K562 (cell line): ENCODE measurements at regions not wholly inside any gene's neighbourhood (a gene's known extent, or its start where the extent isn't known, plus 50 kb on each side); places are given as distances from the start of the nearest gene placed in this dataset.

Experiments used
- ATAC-seq: fragments of 200-7000 bp; cut with Tn5 transposase; 3 replicates; pipeline ENCODE4 v1.9.1; 2020; ENCODE audit warnings: moderate library complexity
- BruUV-seq: library from RNA; stranded (reverse); fragments of 400-500 nt; replicated peaks from 2 replicates; lab custom pipeline; 2021; lab: Mats Ljungman, UMichigan
- CTCF ChIA-PET: fragments of 300-600 bp; formaldehyde crosslinking; extraction: SDS; loops from one replicate; lab custom pipeline; 2021; ENCODE audit warnings: low intra/inter-chr PET ratio; lab: Yijun Ruan, JAX
- POLR2A ChIA-PET: fragments of 300-600, 350-650 bp; sonication (Branson Sonifier 250); formaldehyde crosslinking; extraction: SDS; loops from one replicate; lab custom pipeline; 2021; ENCODE audit warnings: antibody characterized with exemption, inconsistent platforms; lab: Yijun Ruan, JAX
- DNase-seq, 4 experiments: peaks; one replicate each; pipeline versions ENCODE4 v3.0.0 to v3.0.0-alpha.2; 2011 to 2018; ENCODE audit warnings: low spot score in 3 of 4, mixed read lengths in 3 of 4; ENCODE audit errors: extremely low read depth in 1 of 4
- FAIRE-seq: peaks from 2 replicates; lab custom pipeline; 2011; peaks lifted over from hg19 to GRCh38; lab: Jason Lieb, UNC
- H2AFZ ChIP-seq: 2 replicates; pipeline ENCODE4 v1.6.0; 2011; ENCODE audit warnings: low read depth, low read length, control low read depth, inconsistent platforms
- H3K27ac ChIP-seq: fragments of 200-600 bp; 3 replicates; pipeline ENCODE4 v1.8.0; 2011; ENCODE audit warnings: low read depth, mild to moderate bottlenecking, control low read depth, inconsistent platforms, low read length, moderate library complexity, mixed read lengths; ENCODE audit errors: extremely low read depth
- H3K27me3 ChIP-seq, 2 experiments: fragments of 300-600 bp in 1 of 2; 2 replicates in 1 of 2; 3 replicates in 1 of 2; pipeline versions ENCODE4 v1.6.0 to v1.8.0; 2011; ENCODE audit warnings: inconsistent platforms in 2 of 2, low read length in 2 of 2, mild to moderate bottlenecking in 1 of 2, mixed read lengths in 1 of 2, moderate library complexity in 1 of 2; ENCODE audit not compliant: control insufficient read depth in 2 of 2, insufficient read depth in 2 of 2
- H3K36me3 ChIP-seq: fragments of 300-600 bp; 3 replicates; pipeline ENCODE4 v1.8.0; 2011; ENCODE audit warnings: mild to moderate bottlenecking, low read length, inconsistent platforms; ENCODE audit not compliant: control insufficient read depth, insufficient read depth
- H3K4me1 ChIP-seq, 2 experiments: fragments of 200-600 bp in 1 of 2; replicated peaks in 1 of 2; 2 replicates in 1 of 2; 3 replicates in 1 of 2; pipeline versions ENCODE4 v1.5.1 to v1.8.0; 2011; ENCODE audit warnings: inconsistent platforms in 2 of 2, low read length in 2 of 2, mild to moderate bottlenecking in 1 of 2, mixed read lengths in 1 of 2, moderate library complexity in 1 of 2; ENCODE audit not compliant: control insufficient read depth in 2 of 2, insufficient read depth in 2 of 2
- H3K4me2 ChIP-seq: 2 replicates; pipeline ENCODE4 v1.6.1; 2011; ENCODE audit warnings: low read length, control low read depth, inconsistent platforms, mixed read lengths; ENCODE audit not compliant: insufficient read depth
- H3K4me3 ChIP-seq: fragments of 200-600 bp; sonication (generic), shearing (Covaris generic); 2 replicates; pipeline ENCODE4 v1.5.1; 2016; ENCODE audit warnings: control low read depth, inconsistent platforms
- H3K79me2 ChIP-seq: fragments of 200-600 bp; 3 replicates; pipeline ENCODE4 v1.8.0; 2011; ENCODE audit warnings: low read length, inconsistent platforms; ENCODE audit not compliant: control insufficient read depth, insufficient read depth
- H3K9ac ChIP-seq, 2 experiments: 2 replicates each; pipeline versions ENCODE4 v1.6.0 to v1.6.1; 2011; ENCODE audit warnings: low read depth in 2 of 2, low read length in 2 of 2, control low read depth in 1 of 2, inconsistent platforms in 1 of 2, mild to moderate bottlenecking in 1 of 2, mixed read lengths in 1 of 2; ENCODE audit not compliant: insufficient read depth in 1 of 2
- H3K9me1 ChIP-seq: one replicate; pipeline ENCODE4 v1.6.0; 2011; ENCODE audit warnings: inconsistent platforms, mild to moderate bottlenecking, low read length, moderate library complexity; ENCODE audit not compliant: control insufficient read depth, insufficient read depth
- H3K9me3 ChIP-seq: replicated peaks from 2 replicates; pipeline ENCODE4 v1.5.1; 2011; ENCODE audit warnings: low read depth, low read length, inconsistent platforms; ENCODE audit not compliant: control insufficient read depth, insufficient read depth
- H4K20me1 ChIP-seq: replicated peaks from 2 replicates; pipeline ENCODE4 v1.6.1; 2011; ENCODE audit warnings: low read length, inconsistent platforms, mixed read lengths; ENCODE audit not compliant: control insufficient read depth, insufficient read depth
- BHLHE40 ChIP-seq: IDR thresholded peaks from 2 replicates; pipeline ENCODE4 v1.6.1; 2011; ENCODE audit warnings: low read length, improper control_type of control experiment
- BMI1 ChIP-seq: fragments of 150-350 bp; IDR thresholded peaks from 2 replicates; pipeline ENCODE4 v1.6.1; 2014; ENCODE audit warnings: low read length
- CHD2 ChIP-seq: IDR thresholded peaks from 2 replicates; pipeline ENCODE4 v1.6.1; 2011; ENCODE audit warnings: low read depth, low read length
- CREM ChIP-seq: IDR thresholded peaks from 2 replicates; pipeline ENCODE4 v1.6.1; 2014; ENCODE audit warnings: antibody characterized with exemption, low read depth
- ELF2 ChIP-seq: fragments of 250-450 bp; sonication (Bioruptor Pico); IDR thresholded peaks from 2 replicates; pipeline ENCODE4 v1.5.0; 2021; ENCODE audit warnings: mild to moderate bottlenecking
- KLF6 ChIP-seq: fragments of 250-450 bp; sonication (Bioruptor Pico); IDR thresholded peaks from 2 replicates; pipeline ENCODE4 v1.4.0; 2020; ENCODE audit warnings: mild to moderate bottlenecking, moderate library complexity, borderline replicate concordance
- MTA2 ChIP-seq: fragments of 450-650 bp; IDR thresholded peaks from 2 replicates; pipeline ENCODE4 v1.6.1; 2016; ENCODE audit warnings: low read depth
- MYBL2 ChIP-seq, 2 experiments: fragments of 450-650 bp in 1 of 2; sonication (generic) in 1 of 2; formaldehyde crosslinking in 1 of 2; IDR thresholded peaks; 2 replicates each; pipeline versions ENCODE4 v1.6.1 to v1.8.1; 2017 to 2022; ENCODE audit warnings: borderline replicate concordance in 1 of 2, inconsistent platforms in 1 of 2, low read depth in 1 of 2, mild to moderate bottlenecking in 1 of 2, missing genetic modification reagents in 1 of 2, moderate library complexity in 1 of 2
- PRMT5 ChIP-seq: sonication (generic); formaldehyde crosslinking; IDR thresholded peaks from 2 replicates; pipeline ENCODE4 v1.5.0; 2020; ENCODE audit warnings: missing genetic modification reagents
- RBM22 ChIP-seq: fragments of 200-400 bp; formaldehyde crosslinking; IDR thresholded peaks from 2 replicates; pipeline ENCODE4 v1.6.1; 2018; ENCODE audit warnings: low read length, low read depth; ENCODE audit not compliant: poor library complexity, severe bottlenecking
- RFX7 ChIP-seq: fragments of 250-450 bp; sonication (Bioruptor Pico); IDR thresholded peaks from 2 replicates; pipeline ENCODE4 v1.5.1; 2021; ENCODE audit warnings: mild to moderate bottlenecking
- ZFP30 ChIP-seq: fragments of 250-450 bp; sonication (Bioruptor Pico); IDR thresholded peaks from 2 replicates; pipeline ENCODE4 v1.8.0; 2022; ENCODE audit warnings: moderate library complexity, mild to moderate bottlenecking, inconsistent platforms, borderline replicate concordance
- ZNF121 ChIP-seq: sonication (generic); formaldehyde crosslinking; conservative IDR thresholded peaks from 2 replicates; pipeline ENCODE4 v1.8.0; 2022; ENCODE audit warnings: missing genetic modification reagents
- ZNF165 ChIP-seq: fragments of 250-450 bp; sonication (Bioruptor Pico); IDR thresholded peaks from 2 replicates; pipeline ENCODE4 v1.4.0; 2020; ENCODE audit warnings: borderline replicate concordance
- ZNF584 ChIP-seq: fragments of 200-800 bp; sonication (Bioruptor generic); IDR thresholded peaks from 2 replicates; pipeline ENCODE4 v1.6.1; 2016; ENCODE audit warnings: low read depth, mild to moderate bottlenecking, missing genetic modification characterization, missing compliant biosample characterization
- WGBS: fragments of 100-300 bp; shearing (Covaris generic); methylation state at CpG from one replicate; pipeline ENCODE4 v1.1.6; 2016; ENCODE audit warnings: low coverage, mixed read lengths; ENCODE audit not compliant: insufficient coverage; ENCODE audit errors: missing lambda C conversion rate; 5-methylcytosine and 5-hydroxymethylcytosine counted together
- in situ Hi-C: fragments of 300-500 bp; cut with MboI; formaldehyde crosslinking; loops from 4 replicates; pipeline ENCODE4 v1.15.0; 2018; ENCODE audit warnings: inconsistent platforms, mixed read lengths
- intact Hi-C: fragments of 100-400 bp; cut with micrococcal nuclease; formaldehyde crosslinking; loops from 2 replicates; pipeline ENCODE4 v1.14.2; 2022
- TF ChIP-seq, protein P1 (sequence below): fragments of 250-450 bp; sonication (Bioruptor Pico); IDR thresholded peaks from 2 replicates; pipeline ENCODE4 v1.8.0; 2021; ENCODE audit warnings: moderate library complexity, mild to moderate bottlenecking, inconsistent platforms
- TF ChIP-seq, protein P2 (sequence below): IDR thresholded peaks from 2 replicates; pipeline ENCODE4 v1.6.1; 2016; ENCODE audit warnings: missing genetic modification characterization, missing compliant biosample characterization
- TF ChIP-seq, protein P3 (sequence below): fragments of 450-650 bp; formaldehyde crosslinking; IDR thresholded peaks from 2 replicates; pipeline ENCODE4 v1.4.0; 2022; ENCODE audit warnings: missing genetic modification characterization

DNA sequence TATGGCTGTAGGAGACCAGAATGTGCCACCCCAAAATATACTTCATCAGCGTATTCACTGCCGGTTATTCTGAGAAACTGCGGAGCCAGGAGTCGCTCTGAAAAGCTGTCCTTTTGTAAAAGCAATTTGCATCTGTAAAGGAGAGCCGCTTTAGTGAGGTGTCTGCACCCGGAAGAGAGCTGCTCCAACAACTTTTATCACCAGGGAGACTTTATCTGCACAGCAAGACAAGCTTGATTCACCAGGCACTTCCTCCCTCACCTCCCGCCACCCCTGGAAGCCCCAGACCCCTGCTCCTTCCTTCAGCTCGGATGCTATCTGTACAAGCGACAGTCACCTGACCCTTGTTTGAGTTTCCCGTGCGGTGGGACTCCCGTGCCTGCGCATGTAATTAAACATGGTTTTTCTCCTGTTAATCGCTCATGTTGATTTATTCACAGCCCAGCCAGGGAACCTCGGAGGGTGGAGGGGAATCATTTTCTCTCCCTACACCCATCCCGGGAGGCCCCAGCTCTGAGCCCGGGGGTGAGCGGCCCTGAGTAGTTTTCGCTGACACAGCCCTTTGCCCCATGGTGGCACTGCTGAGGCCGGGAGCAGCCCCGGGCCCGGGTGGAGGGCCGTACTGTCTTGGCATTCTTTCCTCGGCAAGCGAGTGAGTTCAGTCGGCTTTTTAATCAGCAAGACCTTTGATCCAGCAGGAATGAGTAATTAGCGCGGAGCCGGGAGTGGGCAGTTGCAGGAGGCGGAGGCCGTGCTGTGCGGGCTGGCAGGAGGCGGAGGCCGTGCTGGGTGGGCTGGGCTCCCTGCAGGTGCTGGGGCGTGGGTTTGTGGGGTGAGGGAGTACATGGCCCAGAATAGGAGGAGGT lies 222.7 kb upstream of the CIBAR2 start:
- ATAC-seq (peak; percentile 78), DNase-seq (peak; percentile 70 to 95 (median 82)), FAIRE-seq (peak; percentile 97)
- H3K9ac ChIP-seq: peak overlapping the region; percentile 64 to 85
- H2AFZ ChIP-seq: peak overlapping the region; percentile 75
- no peaks in the 10 kb centered on the region for H3K9me3 ChIP-seq
- intact Hi-C loops (loop anchor here (10.0 kb wide), 1 partner anchor 230 kb away; no protein-coding TSS in a partner anchor), in situ Hi-C loops (no loop called here)
- CTCF ChIA-PET: interaction anchor here (0.6 kb wide), 1 partner anchor 102 kb away, joined by 3 read pairs; no protein-coding TSS in a partner anchor
- no peaks in the 10 kb centered on the region for H3K9me1 ChIP-seq
- peak overlapping the region; percentile 72 for H3K4me2 ChIP-seq
- peaks cover 12% of the 10 kb centered on the region; the same call in 2 of the 3 replicates for H3K79me2 ChIP-seq
- peaks cover 40 to 78% of the 10 kb centered on the region in 2 experiments for H3K4me1 ChIP-seq
- POLR2A ChIA-PET: interaction anchor here (0.5 to 1.3 kb wide), 10 partner anchors 12 to 426 kb away, joined by 3 to 12 read pairs (median 4); no protein-coding TSS in a partner anchor
- H4K20me1 ChIP-seq: no peaks in the 10 kb centered on the region
- H3K36me3 ChIP-seq: no peaks in the 10 kb centered on the region; the same call in 2 of the 3 replicates
- peak overlapping the region; percentile 85 for H3K27ac ChIP-seq
- WGBS: 6% methylated on average over 35 of the region's 35 CpGs
- no TSS peak for BruUV-seq
- no peaks in the 10 kb centered on the region for H3K27me3 ChIP-seq
- H3K4me3 ChIP-seq: peak overlapping the region; percentile 17; the same call in 1 of the 2 replicates
- TF ChIP-seq CREM (0 out of 2 replicates have a peak, but pooled peaks have one; percentile 37), ELF2 (CRISPR knock-in tag) (peak; percentile 64; the same call in 1 of the 2 replicates), ZNF121 (CRISPR knock-in tag) (no peak), MYBL2 (IDR thresholded peaks at IDR 0.05; ENCODE audit: low read depth) (no peak), MYBL2 (CRISPR knock-in tag; IDR thresholded peaks at IDR 0.05; ENCODE audit: borderline replicate concordance) (no peak), ZNF584 (CRISPR knock-in tag) (peak; percentile 71; the same call in 1 of the 2 replicates), RBM22 (no peak), ZFP30 (CRISPR knock-in tag) (no peak), KLF6 (CRISPR knock-in tag) (0 out of 2 replicates have a peak, but pooled peaks have one; percentile 31), MTA2 (peak; percentile 34; the same call in 1 of the 2 replicates), CHD2 (no peak), RFX7 (CRISPR knock-in tag) (no peak), BMI1 (no peak), ZNF165 (CRISPR knock-in tag) (no peak), PRMT5 (CRISPR knock-in tag) (no peak), BHLHE40 (peak; percentile 96)
- TF ChIP-seq, protein P1, sequence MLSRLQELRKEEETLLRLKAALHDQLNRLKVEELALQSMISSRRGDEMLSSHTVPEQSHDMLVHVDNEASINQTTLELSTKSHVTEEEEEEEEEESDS (CRISPR knock-in tag): no peak
- TF ChIP-seq, protein P2, sequence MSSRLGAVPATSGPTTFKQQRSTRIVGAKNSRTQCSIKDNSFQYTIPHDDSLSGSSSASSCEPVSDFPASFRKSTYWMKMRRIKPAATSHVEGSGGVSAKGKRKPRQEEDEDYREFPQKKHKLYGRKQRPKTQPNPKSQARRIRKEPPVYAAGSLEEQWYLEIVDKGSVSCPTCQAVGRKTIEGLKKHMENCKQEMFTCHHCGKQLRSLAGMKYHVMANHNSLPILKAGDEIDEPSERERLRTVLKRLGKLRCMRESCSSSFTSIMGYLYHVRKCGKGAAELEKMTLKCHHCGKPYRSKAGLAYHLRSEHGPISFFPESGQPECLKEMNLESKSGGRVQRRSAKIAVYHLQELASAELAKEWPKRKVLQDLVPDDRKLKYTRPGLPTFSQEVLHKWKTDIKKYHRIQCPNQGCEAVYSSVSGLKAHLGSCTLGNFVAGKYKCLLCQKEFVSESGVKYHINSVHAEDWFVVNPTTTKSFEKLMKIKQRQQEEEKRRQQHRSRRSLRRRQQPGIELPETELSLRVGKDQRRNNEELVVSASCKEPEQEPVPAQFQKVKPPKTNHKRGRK: no peak
- TF ChIP-seq, protein P3, sequence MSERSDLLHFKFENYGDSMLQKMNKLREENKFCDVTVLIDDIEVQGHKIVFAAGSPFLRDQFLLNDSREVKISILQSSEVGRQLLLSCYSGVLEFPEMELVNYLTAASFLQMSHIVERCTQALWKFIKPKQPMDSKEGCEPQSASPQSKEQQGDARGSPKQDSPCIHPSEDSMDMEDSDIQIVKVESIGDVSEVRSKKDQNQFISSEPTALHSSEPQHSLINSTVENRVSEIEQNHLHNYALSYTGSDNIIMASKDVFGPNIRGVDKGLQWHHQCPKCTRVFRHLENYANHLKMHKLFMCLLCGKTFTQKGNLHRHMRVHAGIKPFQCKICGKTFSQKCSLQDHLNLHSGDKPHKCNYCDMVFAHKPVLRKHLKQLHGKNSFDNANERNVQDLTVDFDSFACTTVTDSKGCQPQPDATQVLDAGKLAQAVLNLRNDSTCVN (CRISPR knock-in tag): 0 out of 2 replicates have a peak, but pooled peaks have one; percentile 44
